ENCODE measurements at regions not wholly inside any gene's neighbourhood (a gene's known extent, or its start where the extent isn't known, plus 50 kb on each side); places are given as distances from the start of the nearest gene placed in this dataset.

GRCh38 chr11:91630916-91631673 lies 593.5 kb upstream of the FAT3 start:
- TF ChIP-seq CTCF (IDR thresholded peaks at IDR 0.05) (no peak), POLR2AphosphoS5 (IDR thresholded peaks at IDR 0.05) (no peak), POLR2A (IDR thresholded peaks at IDR 0.05) (no peak), EP300 (IDR thresholded peaks at IDR 0.05) (no peak)
